ENCODE measurements at regions not wholly inside any gene's neighbourhood (a gene's known extent, or its start where the extent isn't known, plus 50 kb on each side); places are given as distances from the start of the nearest gene placed in this dataset.

- no peak for TF ChIP-seq POLR2AphosphoS5 (IDR thresholded peaks at IDR 0.05; ENCODE audit: low read depth, low read length)
- no peak for TF ChIP-seq TAF1 (IDR thresholded peaks at IDR 0.05; ENCODE audit: borderline replicate concordance, insufficient read depth, low read length)
- TF ChIP-seq FOXP2 (optimal IDR thresholded peaks at IDR 0.05; ENCODE audit: borderline replicate concordance, extremely low read depth, extremely low read length, insufficient read depth) = no peak
- TF ChIP-seq REST (IDR thresholded peaks at IDR 0.05; ENCODE audit: insufficient read depth in 1 of 2, low read depth in 2 of 2, low read length in 2 of 2) = no peak
- TF ChIP-seq SIN3A (IDR thresholded peaks at IDR 0.05; ENCODE audit: borderline replicate concordance, insufficient read depth, low read length) = no peak
Measured at GRCh38 chr6:65964261-65964660, 257.2 kb upstream of the EYS start.

- TF ChIP-seq REST (IDR thresholded peaks at IDR 0.05; ENCODE audit: insufficient read depth in 1 of 2, low read depth in 2 of 2, low read length in 2 of 2) (no peak), TAF1 (IDR thresholded peaks at IDR 0.05; ENCODE audit: borderline replicate concordance, insufficient read depth, low read length) (no peak), SIN3A (IDR thresholded peaks at IDR 0.05; ENCODE audit: borderline replicate concordance, insufficient read depth, low read length) (no peak), POLR2AphosphoS5 (IDR thresholded peaks at IDR 0.05; ENCODE audit: low read depth, low read length) (no peak), FOXP2 (optimal IDR thresholded peaks at IDR 0.05; ENCODE audit: borderline replicate concordance, extremely low read depth, extremely low read length, insufficient read depth) (no peak)
Measured at GRCh38 chr6:65955034-65955433, 248.0 kb upstream of the EYS start.

- no peak for TF ChIP-seq POLR2AphosphoS5 (IDR thresholded peaks at IDR 0.05; ENCODE audit: low read depth, low read length)
- no peak for TF ChIP-seq FOXP2 (optimal IDR thresholded peaks at IDR 0.05; ENCODE audit: borderline replicate concordance, extremely low read depth, extremely low read length, insufficient read depth)
- no peak for TF ChIP-seq SIN3A (IDR thresholded peaks at IDR 0.05; ENCODE audit: borderline replicate concordance, insufficient read depth, low read length)
- TF ChIP-seq REST (IDR thresholded peaks at IDR 0.05; ENCODE audit: insufficient read depth in 1 of 2, low read depth in 2 of 2, low read length in 2 of 2) = no peak
- no peak for TF ChIP-seq TAF1 (IDR thresholded peaks at IDR 0.05; ENCODE audit: borderline replicate concordance, insufficient read depth, low read length)
Measured at GRCh38 chr6:65948062-65948461, 241.0 kb upstream of the EYS start.

- TF ChIP-seq POLR2AphosphoS5 (IDR thresholded peaks at IDR 0.05; ENCODE audit: low read depth, low read length) (no peak), REST (IDR thresholded peaks at IDR 0.05; ENCODE audit: insufficient read depth in 1 of 2, low read depth in 2 of 2, low read length in 2 of 2) (no peak), TAF1 (IDR thresholded peaks at IDR 0.05; ENCODE audit: borderline replicate concordance, insufficient read depth, low read length) (no peak), FOXP2 (optimal IDR thresholded peaks at IDR 0.05; ENCODE audit: borderline replicate concordance, extremely low read depth, extremely low read length, insufficient read depth) (no peak), SIN3A (IDR thresholded peaks at IDR 0.05; ENCODE audit: borderline replicate concordance, insufficient read depth, low read length) (no peak)
Measured at GRCh38 chr6:65943548-65943947, 236.5 kb upstream of the EYS start.

- no peak for TF ChIP-seq POLR2AphosphoS5 (IDR thresholded peaks at IDR 0.05; ENCODE audit: low read depth, low read length)
- TF ChIP-seq REST (IDR thresholded peaks at IDR 0.05; ENCODE audit: insufficient read depth in 1 of 2, low read depth in 2 of 2, low read length in 2 of 2) = no peak
- TF ChIP-seq SIN3A (IDR thresholded peaks at IDR 0.05; ENCODE audit: borderline replicate concordance, insufficient read depth, low read length) = no peak
- no peak for TF ChIP-seq FOXP2 (optimal IDR thresholded peaks at IDR 0.05; ENCODE audit: borderline replicate concordance, extremely low read depth, extremely low read length, insufficient read depth)
- TF ChIP-seq TAF1 (IDR thresholded peaks at IDR 0.05; ENCODE audit: borderline replicate concordance, insufficient read depth, low read length) = no peak
Measured at GRCh38 chr6:65943051-65943450, 236.0 kb upstream of the EYS start.
